HCT116 (cell line): ENCODE measurements at regions not wholly inside any gene's neighbourhood (a gene's known extent, or its start where the extent isn't known, plus 50 kb on each side); places are given as distances from the start of the nearest gene placed in this dataset.

Experiments
- ATAC-seq: fragments of 200-7000 bp; cut with Tn5 transposase; 2 replicates; pipeline ENCODE4 v1.9.1; 2020; ENCODE audit warnings: mild to moderate bottlenecking, moderate library complexity
- BruUV-seq: library from RNA; stranded (reverse); fragments of 400-500 nt; replicated peaks from 2 replicates; lab custom pipeline; 2021; lab: Mats Ljungman, UMichigan
- CTCF ChIA-PET: fragments of 300-600 bp; sonication (Branson Sonifier 250); formaldehyde crosslinking; loops from one replicate; lab custom pipeline; 2021; ENCODE audit warnings: antibody characterized with exemption; lab: Charles Lee
- POLR2A ChIA-PET: fragments of 300-600, 350-600 bp; sonication (Branson Sonifier 250); formaldehyde crosslinking; loops from one replicate; lab custom pipeline; 2021; ENCODE audit warnings: antibody characterized with exemption; lab: Charles Lee
- RAD21 ChIA-PET, 2 experiments: fragments of 300-600 bp; sonication (Branson Sonifier 250); formaldehyde crosslinking; loops; one replicate each; lab custom pipeline; 2023; ENCODE audit warnings: low total read pairs in 2 of 2; ENCODE audit not compliant: uncharacterized antibody in 2 of 2, unreplicated experiment in 2 of 2, low non-redundant PET in 1 of 2; lab: Charles Lee
- DNase-seq: peaks from one replicate; pipeline ENCODE4 v3.0.0-alpha.2; 2010; ENCODE audit warnings: low read depth, low spot score
- H2AFZ ChIP-seq: fragments of 200-600 bp; shearing (Covaris generic), sonication (generic); 2 replicates; pipeline ENCODE4 v1.6.1; 2017; ENCODE audit warnings: low read depth, mixed run types, mixed read lengths, antibody characterized with exemption, low read length; ENCODE audit not compliant: poor library complexity, severe bottlenecking
- H3K27ac ChIP-seq: 2 replicates; pipeline ENCODE4 v1.5.1; 2012; ENCODE audit warnings: low read depth, low read length
- H3K27me3 ChIP-seq: fragments of 200-600 bp; sonication (generic); 2 replicates; pipeline ENCODE4 v1.6.1; 2016; ENCODE audit warnings: mixed run types, low read length, mixed read lengths; ENCODE audit not compliant: insufficient read depth
- H3K36me3 ChIP-seq, 2 experiments: fragments of 200-500 bp in 1 of 2; fragments of 200-600 bp in 1 of 2; sonication (Bioruptor generic) in 1 of 2; sonication (generic) in 1 of 2; 2 replicates each; pipeline versions ENCODE4 v1.5.1 to v1.6.1; 2014 to 2016; ENCODE audit warnings: low read length in 2 of 2, inconsistent platforms in 1 of 2, mixed read lengths in 1 of 2, mixed run types in 1 of 2; ENCODE audit not compliant: insufficient read depth in 2 of 2, control insufficient read depth in 1 of 2
- H3K4me1 ChIP-seq, 2 experiments: fragments of 200-600 bp in 1 of 2; sonication (generic) in 1 of 2; 2 replicates each; pipeline versions ENCODE4 v1.5.1 to v1.6.1; 2012 to 2017; ENCODE audit warnings: low read length in 2 of 2, inconsistent platforms in 1 of 2, mild to moderate bottlenecking in 1 of 2, mixed read lengths in 1 of 2, mixed run types in 1 of 2, moderate library complexity in 1 of 2; ENCODE audit not compliant: insufficient read depth in 2 of 2, control insufficient read depth in 1 of 2
- H3K4me2 ChIP-seq: fragments of 200-600 bp; sonication (generic); 2 replicates; pipeline ENCODE4 v1.6.1; 2017; ENCODE audit warnings: mixed run types, low read length, mixed read lengths
- H3K4me3 ChIP-seq, 2 experiments: fragments of 200-600 bp in 1 of 2; sonication (generic) in 1 of 2; replicated peaks in 1 of 2; 2 replicates each; pipeline ENCODE4 v1.5.1; 2011 to 2016; ENCODE audit warnings: low read length in 2 of 2, control low read depth in 1 of 2, low read depth in 1 of 2, mild to moderate bottlenecking in 1 of 2, mixed read lengths in 1 of 2, mixed run types in 1 of 2
- H3K79me2 ChIP-seq: fragments of 200-600 bp; sonication (generic); 2 replicates; pipeline ENCODE4 v1.6.1; 2017; ENCODE audit warnings: mild to moderate bottlenecking, mixed run types, low read length, moderate library complexity, mixed read lengths; ENCODE audit not compliant: insufficient read depth
- H3K9ac ChIP-seq: fragments of 200-600 bp; sonication (generic); 2 replicates; pipeline ENCODE4 v1.6.1; 2016; ENCODE audit warnings: low read length, mixed read lengths
- H3K9me2 ChIP-seq: fragments of 200-600 bp; sonication (generic), shearing (Covaris generic); 2 replicates; pipeline ENCODE4 v1.6.1; 2017; ENCODE audit warnings: mixed run types, mild to moderate bottlenecking, moderate library complexity; ENCODE audit not compliant: insufficient read depth
- H3K9me3 ChIP-seq, 2 experiments: fragments of 200-500 bp in 1 of 2; fragments of 200-600 bp in 1 of 2; sonication (Bioruptor generic) in 1 of 2; sonication (generic) in 1 of 2; 2 replicates each; pipeline ENCODE4 v1.6.1; 2014 to 2017; ENCODE audit warnings: low read length in 2 of 2, mixed read lengths in 2 of 2, inconsistent platforms in 1 of 2, low read depth in 1 of 2, mild to moderate bottlenecking in 1 of 2, mixed run types in 1 of 2, moderate library complexity in 1 of 2; ENCODE audit not compliant: control insufficient read depth in 1 of 2, insufficient read depth in 1 of 2
- H4K20me1 ChIP-seq: fragments of 200-600 bp; sonication (generic), shearing (Covaris generic); 2 replicates; pipeline ENCODE4 v1.6.1; 2017; ENCODE audit warnings: mixed run types, mild to moderate bottlenecking, moderate library complexity; ENCODE audit not compliant: insufficient read depth
- EZH2 ChIP-seq: fragments of 200-600 bp; sonication (generic); IDR thresholded peaks from 2 replicates; pipeline ENCODE4 v1.6.1; 2017; ENCODE audit warnings: antibody characterized with exemption, mixed run types
- FOSL1 ChIP-seq: IDR thresholded peaks from 2 replicates; pipeline ENCODE4 v1.6.1; 2012; ENCODE audit warnings: low read depth
- RAD21 ChIP-seq: IDR thresholded peaks from 2 replicates; pipeline ENCODE4 v1.6.1; 2012; ENCODE audit warnings: low read depth, mild to moderate bottlenecking
- SP1 ChIP-seq: IDR thresholded peaks from 2 replicates; pipeline ENCODE4 v1.6.1; 2012; ENCODE audit warnings: low read depth
- SRF ChIP-seq: IDR thresholded peaks from 2 replicates; pipeline ENCODE4 v1.6.1; 2012; ENCODE audit warnings: low read depth
- YY1 ChIP-seq: IDR thresholded peaks from 2 replicates; pipeline ENCODE4 v1.6.1; 2011; ENCODE audit warnings: low read length, low read depth, moderate library complexity, mild to moderate bottlenecking; ENCODE audit not compliant: insufficient replicate concordance; ENCODE audit errors: extremely low read depth
- intact Hi-C: fragments of 100-400 bp; cut with micrococcal nuclease; formaldehyde crosslinking; loops from 2 replicates; pipeline ENCODE4 v1.10.0; 2022
- TF ChIP-seq, protein P1 (sequence below): IDR thresholded peaks from 2 replicates; pipeline ENCODE4 v1.6.1; 2011; ENCODE audit warnings: mild to moderate bottlenecking, low read length, moderate library complexity; ENCODE audit not compliant: insufficient replicate concordance; ENCODE audit errors: extremely low read depth
- TF ChIP-seq, protein P2 (sequence below), 3 experiments: fragments of 200-600 bp in 1 of 3; sonication (generic) in 1 of 3; IDR thresholded peaks in 2 of 3; conservative IDR thresholded peaks in 1 of 3; 2 replicates each; pipeline ENCODE4 v1.5.1; 2012 to 2017; ENCODE audit warnings: low read depth in 2 of 3, low read length in 2 of 3, antibody characterized with exemption in 1 of 3, borderline replicate concordance in 1 of 3, control low read depth in 1 of 3, mild to moderate bottlenecking in 1 of 3, mixed read lengths in 1 of 3, mixed run types in 1 of 3, moderate library complexity in 1 of 3; ENCODE audit not compliant: insufficient read depth in 1 of 3
- TF ChIP-seq, protein P3 (sequence below): IDR thresholded peaks from 2 replicates; pipeline ENCODE4 v1.6.1; 2012

DNA sequence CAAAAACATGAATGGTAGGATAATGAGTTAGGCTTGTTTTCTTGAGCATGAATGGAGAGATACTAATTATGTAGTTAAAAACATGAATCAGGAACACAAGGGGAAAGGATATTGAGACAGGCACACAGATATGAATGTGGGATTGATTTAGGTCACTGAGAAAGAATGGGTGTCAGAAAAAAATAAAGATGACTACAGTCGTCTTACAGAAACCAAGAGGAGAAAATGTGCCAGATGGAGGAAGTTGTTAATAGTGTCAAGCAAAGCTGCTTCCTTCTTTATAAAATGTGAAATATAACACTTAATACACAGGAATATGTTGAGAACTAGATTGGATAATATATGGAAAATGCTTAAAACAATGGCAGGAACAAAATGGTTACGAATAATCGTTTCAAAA, 173.3 kb upstream of the BET1 start:
- TF ChIP-seq RAD21: no peak
- TF ChIP-seq EZH2: no peak
- TF ChIP-seq, protein P1, sequence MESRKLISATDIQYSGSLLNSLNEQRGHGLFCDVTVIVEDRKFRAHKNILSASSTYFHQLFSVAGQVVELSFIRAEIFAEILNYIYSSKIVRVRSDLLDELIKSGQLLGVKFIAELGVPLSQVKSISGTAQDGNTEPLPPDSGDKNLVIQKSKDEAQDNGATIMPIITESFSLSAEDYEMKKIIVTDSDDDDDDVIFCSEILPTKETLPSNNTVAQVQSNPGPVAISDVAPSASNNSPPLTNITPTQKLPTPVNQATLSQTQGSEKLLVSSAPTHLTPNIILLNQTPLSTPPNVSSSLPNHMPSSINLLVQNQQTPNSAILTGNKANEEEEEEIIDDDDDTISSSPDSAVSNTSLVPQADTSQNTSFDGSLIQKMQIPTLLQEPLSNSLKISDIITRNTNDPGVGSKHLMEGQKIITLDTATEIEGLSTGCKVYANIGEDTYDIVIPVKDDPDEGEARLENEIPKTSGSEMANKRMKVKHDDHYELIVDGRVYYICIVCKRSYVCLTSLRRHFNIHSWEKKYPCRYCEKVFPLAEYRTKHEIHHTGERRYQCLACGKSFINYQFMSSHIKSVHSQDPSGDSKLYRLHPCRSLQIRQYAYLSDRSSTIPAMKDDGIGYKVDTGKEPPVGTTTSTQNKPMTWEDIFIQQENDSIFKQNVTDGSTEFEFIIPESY: no peak
- TF ChIP-seq, protein P2, sequence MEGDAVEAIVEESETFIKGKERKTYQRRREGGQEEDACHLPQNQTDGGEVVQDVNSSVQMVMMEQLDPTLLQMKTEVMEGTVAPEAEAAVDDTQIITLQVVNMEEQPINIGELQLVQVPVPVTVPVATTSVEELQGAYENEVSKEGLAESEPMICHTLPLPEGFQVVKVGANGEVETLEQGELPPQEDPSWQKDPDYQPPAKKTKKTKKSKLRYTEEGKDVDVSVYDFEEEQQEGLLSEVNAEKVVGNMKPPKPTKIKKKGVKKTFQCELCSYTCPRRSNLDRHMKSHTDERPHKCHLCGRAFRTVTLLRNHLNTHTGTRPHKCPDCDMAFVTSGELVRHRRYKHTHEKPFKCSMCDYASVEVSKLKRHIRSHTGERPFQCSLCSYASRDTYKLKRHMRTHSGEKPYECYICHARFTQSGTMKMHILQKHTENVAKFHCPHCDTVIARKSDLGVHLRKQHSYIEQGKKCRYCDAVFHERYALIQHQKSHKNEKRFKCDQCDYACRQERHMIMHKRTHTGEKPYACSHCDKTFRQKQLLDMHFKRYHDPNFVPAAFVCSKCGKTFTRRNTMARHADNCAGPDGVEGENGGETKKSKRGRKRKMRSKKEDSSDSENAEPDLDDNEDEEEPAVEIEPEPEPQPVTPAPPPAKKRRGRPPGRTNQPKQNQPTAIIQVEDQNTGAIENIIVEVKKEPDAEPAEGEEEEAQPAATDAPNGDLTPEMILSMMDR (IDR thresholded peaks at IDR 0.05 in 2 of 3, conservative IDR thresholded peaks at IDR 0.05 in 1 of 3; ENCODE audit: borderline replicate concordance in 1 of 3, insufficient read depth in 1 of 3, low read depth in 2 of 3, low read length in 2 of 3): no peak
- TF ChIP-seq YY1: no peak
- no peak for TF ChIP-seq FOSL1
- TF ChIP-seq SRF: no peak
- TF ChIP-seq, protein P3, sequence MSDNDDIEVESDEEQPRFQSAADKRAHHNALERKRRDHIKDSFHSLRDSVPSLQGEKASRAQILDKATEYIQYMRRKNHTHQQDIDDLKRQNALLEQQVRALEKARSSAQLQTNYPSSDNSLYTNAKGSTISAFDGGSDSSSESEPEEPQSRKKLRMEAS: no peak
- no peak for TF ChIP-seq SP1
- peaks cover 0 to 7% of the 10 kb centered on the region in 2 experiments; a peak in 2 of 4 replicates for H3K4me1 ChIP-seq
- POLR2A ChIA-PET: no interaction called here
- H3K9me2 ChIP-seq: no peaks in the 10 kb centered on the region
- no peaks in the 10 kb centered on the region for H3K27me3 ChIP-seq
- no peaks in the 10 kb centered on the region for H3K79me2 ChIP-seq
- ATAC-seq (no peak), DNase-seq (no peak)
- no peak overlapping the region for H3K9ac ChIP-seq
- H3K4me2 ChIP-seq: no peak overlapping the region
- no TSS peak for BruUV-seq
- no peaks in the 10 kb centered on the region for H4K20me1 ChIP-seq
- CTCF ChIA-PET: no interaction called here
- no peak overlapping the region for H2AFZ ChIP-seq
- H3K27ac ChIP-seq: no peak overlapping the region
- H3K4me3 ChIP-seq: no peak overlapping the region
- RAD21 ChIA-PET: no interaction called here
- H3K36me3 ChIP-seq: no peaks in the 10 kb centered on the region
- intact Hi-C loops: no loop called here
- H3K9me3 ChIP-seq: no peaks in the 10 kb centered on the region
